ENCODE measurements at regions not wholly inside any gene's neighbourhood (a gene's known extent, or its start where the extent isn't known, plus 50 kb on each side); places are given as distances from the start of the nearest gene placed in this dataset.

DNA sequence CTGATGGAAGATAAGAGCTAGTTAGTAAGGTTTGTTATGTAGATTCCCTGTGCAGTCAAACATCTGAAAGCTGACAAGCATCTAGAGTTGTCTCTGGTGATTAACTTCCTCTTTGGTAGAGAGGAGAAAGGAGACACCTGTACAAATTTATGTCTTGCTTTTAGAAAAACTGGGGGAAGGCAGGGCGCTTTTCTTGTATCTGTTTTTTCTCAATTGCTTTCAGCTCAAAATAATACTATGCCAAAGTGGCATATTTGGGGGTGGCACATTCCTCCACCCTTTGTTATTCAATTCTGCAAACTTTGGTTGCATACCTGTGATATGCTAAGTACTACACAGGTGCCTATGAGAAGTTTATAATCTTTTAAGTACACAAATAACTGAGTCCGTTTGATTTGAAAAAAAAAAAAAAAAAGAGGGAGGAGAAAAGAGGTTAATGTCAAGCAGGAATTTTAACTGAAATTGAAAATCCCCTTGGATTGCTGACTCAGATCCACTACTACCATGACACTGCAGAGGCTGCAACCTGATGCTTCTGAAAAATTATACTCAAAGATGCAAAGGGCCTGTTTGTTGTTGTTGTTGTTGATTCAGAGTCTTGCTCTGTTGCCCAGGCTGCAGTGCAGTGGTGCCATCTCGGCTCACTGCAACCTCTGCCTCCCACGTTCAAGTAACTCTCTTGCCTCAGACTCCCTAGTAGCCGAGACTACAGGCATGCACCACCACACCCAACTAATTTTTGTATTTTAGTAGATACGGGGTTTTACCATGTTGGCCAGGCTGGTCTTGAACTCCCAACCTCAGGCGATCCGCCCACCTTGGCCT is 164.8 kb upstream of the NBEA start:
- TF ChIP-seq, protein P1, sequence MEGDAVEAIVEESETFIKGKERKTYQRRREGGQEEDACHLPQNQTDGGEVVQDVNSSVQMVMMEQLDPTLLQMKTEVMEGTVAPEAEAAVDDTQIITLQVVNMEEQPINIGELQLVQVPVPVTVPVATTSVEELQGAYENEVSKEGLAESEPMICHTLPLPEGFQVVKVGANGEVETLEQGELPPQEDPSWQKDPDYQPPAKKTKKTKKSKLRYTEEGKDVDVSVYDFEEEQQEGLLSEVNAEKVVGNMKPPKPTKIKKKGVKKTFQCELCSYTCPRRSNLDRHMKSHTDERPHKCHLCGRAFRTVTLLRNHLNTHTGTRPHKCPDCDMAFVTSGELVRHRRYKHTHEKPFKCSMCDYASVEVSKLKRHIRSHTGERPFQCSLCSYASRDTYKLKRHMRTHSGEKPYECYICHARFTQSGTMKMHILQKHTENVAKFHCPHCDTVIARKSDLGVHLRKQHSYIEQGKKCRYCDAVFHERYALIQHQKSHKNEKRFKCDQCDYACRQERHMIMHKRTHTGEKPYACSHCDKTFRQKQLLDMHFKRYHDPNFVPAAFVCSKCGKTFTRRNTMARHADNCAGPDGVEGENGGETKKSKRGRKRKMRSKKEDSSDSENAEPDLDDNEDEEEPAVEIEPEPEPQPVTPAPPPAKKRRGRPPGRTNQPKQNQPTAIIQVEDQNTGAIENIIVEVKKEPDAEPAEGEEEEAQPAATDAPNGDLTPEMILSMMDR (IDR thresholded peaks at IDR 0.05) = no peak
- TF ChIP-seq POLR2A (IDR thresholded peaks at IDR 0.05) = no peak
- intact Hi-C loops (cut with DNase I) = no loop called here
- Histone ChIP-seq H3K9me3 (replicated peaks in 1 of 3) (no peaks in the 10 kb centered on the region), H3K27ac (no peak overlapping the region), H3K36me3 (replicated peaks in 1 of 2) (no peaks in the 10 kb centered on the region), H3K27me3 (no peaks in the 10 kb centered on the region), H3K4me3 (no peak overlapping the region), H3K4me1 (replicated peaks in 1 of 2) (no peaks in the 10 kb centered on the region)
- WGBS, 4 donors = 81 to 86% (median 83%) methylated on average over 8 of the region's 8 CpGs
- no peak for DNase-seq

DNA sequence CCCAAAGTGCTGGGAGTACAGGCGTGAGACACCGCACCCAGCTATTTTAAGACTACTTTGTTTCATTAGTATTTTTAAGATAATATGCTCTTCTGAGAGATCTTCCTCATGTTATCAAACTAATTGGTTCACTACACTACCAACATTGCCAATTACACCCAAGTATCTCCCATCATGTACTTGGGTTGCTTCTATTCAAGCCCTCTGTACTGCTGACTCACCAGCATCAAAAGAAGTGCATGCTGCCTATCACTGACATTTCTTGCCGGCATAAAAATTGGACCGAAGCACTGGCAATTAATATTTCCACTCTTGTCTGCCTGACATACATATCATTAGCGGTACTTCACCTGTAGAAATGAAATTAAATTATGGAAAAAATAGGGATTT is 164.2 kb upstream of the NBEA start:
- intact Hi-C loops (cut with DNase I) = no loop called here
- TF ChIP-seq, protein P1 (IDR thresholded peaks at IDR 0.05) = no peak
- no peak for TF ChIP-seq POLR2A (IDR thresholded peaks at IDR 0.05)
- Histone ChIP-seq H3K4me1 (replicated peaks in 1 of 2) (no peaks in the 10 kb centered on the region), H3K27ac (no peak overlapping the region), H3K9me3 (replicated peaks in 1 of 3) (no peaks in the 10 kb centered on the region), H3K27me3 (no peaks in the 10 kb centered on the region), H3K4me3 (no peak overlapping the region), H3K36me3 (replicated peaks in 1 of 2) (no peaks in the 10 kb centered on the region)
- no peak for DNase-seq
- 75 to 87% (median 80%) methylated on average over 5 of the region's 5 CpGs for WGBS, 4 donors

GRCh38 chr13:34779171-34779570 is 162.9 kb upstream of the NBEA start:
- no peaks in the 10 kb centered on the region for H3K27me3 ChIP-seq
- peak in 4 of 7 donors; percentile 4 to 22 (median 13) for DNase-seq

DNA sequence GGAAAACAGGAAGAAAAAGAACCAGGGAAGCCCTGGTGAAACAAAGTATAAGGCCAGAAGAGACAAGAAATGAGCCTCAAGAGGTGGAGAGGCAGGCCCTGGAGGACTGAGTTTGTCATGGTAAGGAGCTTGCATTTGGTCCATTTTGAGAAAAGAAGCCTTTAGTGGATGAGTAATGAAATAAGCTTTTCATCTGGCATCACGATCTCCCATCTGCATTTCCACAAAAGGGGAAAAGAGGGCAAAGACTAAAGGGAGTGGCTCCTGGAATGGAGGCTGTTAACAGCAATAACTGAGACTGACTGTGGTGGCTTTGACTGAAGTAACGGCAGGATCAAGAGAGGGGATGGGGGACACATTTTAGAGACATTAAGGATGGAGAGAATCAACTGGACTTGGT is 148.8 kb upstream of the NBEA start:
- H3K4me3 ChIP-seq = no peak overlapping the region
- H3K9me3 ChIP-seq (replicated peaks in 1 of 3) = no peaks in the 10 kb centered on the region
- no peak for TF ChIP-seq POLR2A (IDR thresholded peaks at IDR 0.05)
- TF ChIP-seq, protein P1 (IDR thresholded peaks at IDR 0.05) = no peak
- intact Hi-C loops (cut with DNase I) = no loop called here
- H3K36me3 ChIP-seq (replicated peaks in 1 of 2) = no peaks in the 10 kb centered on the region
- H3K4me1 ChIP-seq (replicated peaks in 1 of 2) = no peaks in the 10 kb centered on the region
- no peaks in the 10 kb centered on the region for H3K27me3 ChIP-seq
- no peak for DNase-seq
- WGBS, 4 donors = 78 to 91% (median 81%) methylated on average over 2 of the region's 2 CpGs
- H3K27ac ChIP-seq = no peak overlapping the region

More at GRCh38 chr13:34779171-34779570, 162.9 kb upstream of the NBEA start:
- intact Hi-C loops (cut with DNase I) = no loop called here
- TF ChIP-seq, protein P1 (IDR thresholded peaks at IDR 0.05) = peak in 1 of 6 experiments; percentile 9
- TF ChIP-seq POLR2A (IDR thresholded peaks at IDR 0.05) = no peak
- Histone ChIP-seq H3K9me3 (replicated peaks in 1 of 3) (no peaks in the 10 kb centered on the region), H3K4me3 (no peak overlapping the region), H3K36me3 (replicated peaks in 1 of 2) (no peaks in the 10 kb centered on the region), H3K4me1 (replicated peaks in 1 of 2) (no peaks in the 10 kb centered on the region), H3K27ac (no peak overlapping the region)
- WGBS, 4 donors = 39 to 64% (median 57%) methylated on average over 6 of the region's 6 CpGs
